ENCODE measurements at regions not wholly inside any gene's neighbourhood (a gene's known extent, or its start where the extent isn't known, plus 50 kb on each side); places are given as distances from the start of the nearest gene placed in this dataset.

- Histone ChIP-seq H3K36me3 (ENCODE audit: low read depth) (no peaks in the 10 kb centered on the region), H4K20me1 (ENCODE audit: insufficient read depth) (no peaks in the 10 kb centered on the region), H3K79me2 (ENCODE audit: low read depth) (no peaks in the 10 kb centered on the region), H3K9me3 (ENCODE audit: insufficient read depth, low read depth) (no peaks in the 10 kb centered on the region), H3K4me1 (replicated peaks; ENCODE audit: insufficient read depth) (no peaks in the 10 kb centered on the region), H3K27ac (no peak overlapping the region), H3F3A (ENCODE audit: insufficient read depth, low read depth) (no peaks in the 10 kb centered on the region), H3K27me3 (ENCODE audit: insufficient read depth, low read depth) (no peaks in the 10 kb centered on the region), H3K4me3 (no peak overlapping the region), H3K4me2 (no peak overlapping the region), H3K9me2 (ENCODE audit: insufficient read depth) (no peaks in the 10 kb centered on the region), H2AFZ (no peak overlapping the region)
- ChIA-PET POLR2A (ENCODE audit: unreplicated experiment) (no interaction called here), CTCF (no interaction called here)
- no TSS peak for BruUV-seq (replicated peaks)
- no peak for DNase-seq
- intact Hi-C loops (cut with micrococcal nuclease; ENCODE audit: unreplicated experiment): no loop called here
- TF ChIP-seq EZH2 (IDR thresholded peaks at IDR 0.05; ENCODE audit: low read depth) (no peak), CTCF (conservative IDR thresholded peaks at IDR 0.05) (no peak)
Observed at GRCh38 chr2:195307751-195308150, 349.3 kb upstream of the SLC39A10 start.

- no peaks in the 10 kb centered on the region for H3K27me3 ChIP-seq (ENCODE audit: insufficient read depth, low read depth)
- H3K36me3 ChIP-seq (ENCODE audit: low read depth): no peaks in the 10 kb centered on the region
- ChIA-PET POLR2A (ENCODE audit: unreplicated experiment) (no interaction called here), CTCF (no interaction called here)
- H3K4me3 ChIP-seq: no peak overlapping the region
- H3K9me2 ChIP-seq (ENCODE audit: insufficient read depth): no peaks in the 10 kb centered on the region
- no peaks in the 10 kb centered on the region for H3F3A ChIP-seq (ENCODE audit: insufficient read depth, low read depth)
- H3K79me2 ChIP-seq (ENCODE audit: low read depth): no peaks in the 10 kb centered on the region
- H3K4me2 ChIP-seq: no peak overlapping the region
- TF ChIP-seq EZH2 (IDR thresholded peaks at IDR 0.05; ENCODE audit: low read depth): no peak
- no peak for TF ChIP-seq CTCF (conservative IDR thresholded peaks at IDR 0.05)
- no peak overlapping the region for H2AFZ ChIP-seq
- H4K20me1 ChIP-seq (ENCODE audit: insufficient read depth): no peaks in the 10 kb centered on the region
- no TSS peak for BruUV-seq (replicated peaks)
- DNase-seq: no peak
- H3K27ac ChIP-seq: no peak overlapping the region
- H3K4me1 ChIP-seq (replicated peaks; ENCODE audit: insufficient read depth): no peaks in the 10 kb centered on the region
- intact Hi-C loops (cut with micrococcal nuclease; ENCODE audit: unreplicated experiment): no loop called here
- no peaks in the 10 kb centered on the region for H3K9me3 ChIP-seq (ENCODE audit: insufficient read depth, low read depth)
Observed at GRCh38 chr2:195304310-195304709, 352.7 kb upstream of the SLC39A10 start.

GRCh38 chr2:195300631-195301030 is 356.4 kb upstream of the SLC39A10 start:
- Histone ChIP-seq H3K4me3 (no peak overlapping the region), H3K4me2 (no peak overlapping the region), H3K27me3 (ENCODE audit: insufficient read depth, low read depth) (no peaks in the 10 kb centered on the region), H3K27ac (no peak overlapping the region), H3K9me2 (ENCODE audit: insufficient read depth) (no peaks in the 10 kb centered on the region), H2AFZ (no peak overlapping the region), H4K20me1 (ENCODE audit: insufficient read depth) (no peaks in the 10 kb centered on the region), H3K4me1 (replicated peaks; ENCODE audit: insufficient read depth) (no peaks in the 10 kb centered on the region), H3K36me3 (ENCODE audit: low read depth) (no peaks in the 10 kb centered on the region), H3F3A (ENCODE audit: insufficient read depth, low read depth) (no peaks in the 10 kb centered on the region), H3K79me2 (ENCODE audit: low read depth) (no peaks in the 10 kb centered on the region), H3K9me3 (ENCODE audit: insufficient read depth, low read depth) (no peaks in the 10 kb centered on the region)
- CTCF ChIA-PET: no interaction called here
- DNase-seq: no peak
- TF ChIP-seq CTCF (conservative IDR thresholded peaks at IDR 0.05) (no peak), EZH2 (IDR thresholded peaks at IDR 0.05; ENCODE audit: low read depth) (no peak)
- intact Hi-C loops (cut with micrococcal nuclease; ENCODE audit: unreplicated experiment): no loop called here
- POLR2A ChIA-PET (ENCODE audit: unreplicated experiment): no interaction called here
- no TSS peak for BruUV-seq (replicated peaks)

Data from PC-9 (cell line).